Ovary (tissue), 7 donors: ENCODE measurements at regions not wholly inside any gene's neighbourhood (a gene's known extent, or its start where the extent isn't known, plus 50 kb on each side); places are given as distances from the start of the nearest gene placed in this dataset.

Source experiments
- DNase-seq, 5 donors: peaks; one replicate each; pipeline ENCODE4 v3.0.0-alpha.2; 2019 to 2020
- H3K27ac ChIP-seq, 2 donors: fragments of 200-600 bp; one replicate each; pipeline versions ENCODE4 v1.5.1 to v1.8.0; 2019 to 2022
- H3K27me3 ChIP-seq: fragments of 200-600 bp; one replicate; pipeline ENCODE4 v1.8.0; 2022
- H3K36me3 ChIP-seq: fragments of 200-600 bp; sonication (generic); one replicate; pipeline ENCODE4 v1.5.1; 2019
- H3K4me1 ChIP-seq: one replicate; pipeline ENCODE4 v1.8.1; 2013; ENCODE audit warnings: mild to moderate bottlenecking, moderate library complexity; ENCODE audit not compliant: insufficient read depth
- H3K4me3 ChIP-seq: fragments of 200-600 bp; sonication (generic); one replicate; pipeline ENCODE4 v1.5.1; 2017
- H3K9me3 ChIP-seq, 2 donors: fragments of 200-600 bp in 1 of 2; sonication (generic) in 1 of 2; one replicate each; pipeline versions ENCODE4 v1.5.1 to v1.8.1; 2013 to 2019; ENCODE audit warnings: mild to moderate bottlenecking in 1 of 2, moderate library complexity in 1 of 2
- EP300 ChIP-seq: sonication (generic); formaldehyde crosslinking; IDR thresholded peaks from one replicate; pipeline ENCODE4 v1.6.1; 2017; ENCODE audit warnings: antibody characterized with exemption
- POLR2A ChIP-seq: fragments of 450-650 bp; IDR thresholded peaks from one replicate; pipeline ENCODE4 v1.6.1; 2017; ENCODE audit warnings: antibody characterized with exemption, mild to moderate bottlenecking, moderate library complexity
- WGBS, 3 donors: extraction: QIAGEN DNeasy Blood & Tissue Kit in 1 of 3; methylation state at CpG; one replicate each; pipeline versions ENCODE4 v1.1.5 to v1.1.7; 2013 to 2017; 5-methylcytosine and 5-hydroxymethylcytosine counted together
- intact Hi-C, 4 donors: fragments of 100-400 bp; cut with DNase I; formaldehyde crosslinking; loops; one replicate each; pipeline versions ENCODE4 v1.11.0 to v1.15.1; 2022 to 2023
- TF ChIP-seq, protein P1 (sequence below), 3 donors: fragments of 450-650 bp in 2 of 3; fragments of 200-600 bp in 1 of 3; IDR thresholded peaks; one replicate each; pipeline versions ENCODE4 v1.5.1 to v1.8.0; 2016 to 2022; ENCODE audit warnings: antibody characterized with exemption in 3 of 3, mild to moderate bottlenecking in 1 of 3
- donor health status: DM: no; HTN: no; CAD: no; lungs with moderate emphysema.
- donor health status: DM: no; HTN: no; CAD: no.
- donor health status: Bipolar disorder and iron deficiency.
- donor health status: DM: no; HTN: no; CAD: no.
- donor health status: DM: yes; HTN: yes; CAD: no.

GRCh38 chr9:12363439-12363838, 329.7 kb upstream of the TYRP1 start:
- Histone ChIP-seq H3K9me3 (no peaks in the 10 kb centered on the region), H3K4me3 (no peak overlapping the region)

DNA sequence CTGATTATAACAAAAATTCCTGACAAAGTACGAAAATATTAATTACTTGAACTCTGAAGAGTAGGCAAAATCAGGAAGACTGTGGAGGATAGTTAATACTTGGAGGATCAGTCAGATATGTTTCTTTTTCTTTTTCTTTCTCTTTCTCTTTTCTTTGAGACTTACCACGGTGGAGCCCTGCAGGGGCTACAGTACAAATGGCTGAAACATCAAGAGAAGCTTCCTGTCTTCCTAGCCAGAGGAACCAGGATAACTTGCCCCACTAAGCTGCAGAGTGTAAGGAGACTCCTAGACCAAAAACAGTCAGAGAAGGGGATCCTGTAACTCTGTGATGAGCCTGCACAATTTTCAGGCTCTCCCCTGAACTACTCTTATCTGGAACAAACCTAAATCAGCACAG, 324.6 kb upstream of the TYRP1 start:
- no peaks in the 10 kb centered on the region for H3K27me3 ChIP-seq
- 26 to 60% (median 38%) methylated on average over 2 of the region's 2 CpGs for WGBS, 3 donors
- H3K4me3 ChIP-seq: no peak overlapping the region
- H3K9me3 ChIP-seq: no peaks in the 10 kb centered on the region
- no peaks in the 10 kb centered on the region for H3K36me3 ChIP-seq
- TF ChIP-seq EP300 (no peak), POLR2A (no peak)
- TF ChIP-seq, protein P1, sequence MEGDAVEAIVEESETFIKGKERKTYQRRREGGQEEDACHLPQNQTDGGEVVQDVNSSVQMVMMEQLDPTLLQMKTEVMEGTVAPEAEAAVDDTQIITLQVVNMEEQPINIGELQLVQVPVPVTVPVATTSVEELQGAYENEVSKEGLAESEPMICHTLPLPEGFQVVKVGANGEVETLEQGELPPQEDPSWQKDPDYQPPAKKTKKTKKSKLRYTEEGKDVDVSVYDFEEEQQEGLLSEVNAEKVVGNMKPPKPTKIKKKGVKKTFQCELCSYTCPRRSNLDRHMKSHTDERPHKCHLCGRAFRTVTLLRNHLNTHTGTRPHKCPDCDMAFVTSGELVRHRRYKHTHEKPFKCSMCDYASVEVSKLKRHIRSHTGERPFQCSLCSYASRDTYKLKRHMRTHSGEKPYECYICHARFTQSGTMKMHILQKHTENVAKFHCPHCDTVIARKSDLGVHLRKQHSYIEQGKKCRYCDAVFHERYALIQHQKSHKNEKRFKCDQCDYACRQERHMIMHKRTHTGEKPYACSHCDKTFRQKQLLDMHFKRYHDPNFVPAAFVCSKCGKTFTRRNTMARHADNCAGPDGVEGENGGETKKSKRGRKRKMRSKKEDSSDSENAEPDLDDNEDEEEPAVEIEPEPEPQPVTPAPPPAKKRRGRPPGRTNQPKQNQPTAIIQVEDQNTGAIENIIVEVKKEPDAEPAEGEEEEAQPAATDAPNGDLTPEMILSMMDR (IDR thresholded peaks at IDR 0.05): no peak
- H3K4me1 ChIP-seq: no peaks in the 10 kb centered on the region
- no peak overlapping the region for H3K27ac ChIP-seq
- intact Hi-C loops: no loop called here
- DNase-seq: no peak

More at GRCh38 chr9:12363439-12363838, 329.7 kb upstream of the TYRP1 start:
- WGBS, 3 donors: 23 to 50% (median 44%) methylated on average over 2 of the region's 2 CpGs
- H3K4me1 ChIP-seq: no peaks in the 10 kb centered on the region
- TF ChIP-seq, protein P1 (IDR thresholded peaks at IDR 0.05): no peak
- no peak for TF ChIP-seq POLR2A
- no peak for TF ChIP-seq EP300
- no peak overlapping the region for H3K27ac ChIP-seq
- intact Hi-C loops: no loop called here
- no peak for DNase-seq
- H3K36me3 ChIP-seq: no peaks in the 10 kb centered on the region
- no peaks in the 10 kb centered on the region for H3K27me3 ChIP-seq

DNA sequence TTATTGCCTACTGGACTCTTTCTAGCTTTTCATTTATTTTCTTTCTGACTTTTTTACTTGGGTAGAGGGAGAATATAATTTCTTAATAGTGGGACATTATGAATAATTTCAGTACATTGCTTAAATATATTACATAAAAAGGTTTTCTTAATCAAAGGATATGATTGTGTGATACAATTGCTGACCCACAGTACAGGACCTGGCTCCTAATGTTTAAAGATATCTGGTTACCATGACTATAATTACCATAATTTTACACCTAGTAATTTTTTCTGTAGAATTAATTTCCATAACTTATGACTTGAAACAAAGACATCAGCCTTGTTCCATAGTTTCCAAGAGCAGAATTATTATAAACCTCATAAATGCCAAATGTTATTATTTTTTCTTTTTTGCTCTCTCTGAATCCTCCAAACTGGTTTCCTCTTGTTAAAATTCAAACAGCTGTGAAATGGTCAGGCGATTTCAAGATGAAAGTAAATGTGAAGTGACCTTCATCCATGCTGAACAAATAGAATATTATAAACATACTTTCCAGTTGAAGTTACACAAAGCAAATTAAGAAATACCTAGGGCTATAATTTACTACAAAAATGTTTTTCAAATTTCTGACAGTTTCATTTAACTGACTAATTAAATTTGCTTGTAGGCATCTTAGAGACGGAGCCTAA, 301.2 kb upstream of the TYRP1 start:
- 26 to 52% (median 29%) methylated on average over 2 of the region's 2 CpGs for WGBS, 3 donors

DNA sequence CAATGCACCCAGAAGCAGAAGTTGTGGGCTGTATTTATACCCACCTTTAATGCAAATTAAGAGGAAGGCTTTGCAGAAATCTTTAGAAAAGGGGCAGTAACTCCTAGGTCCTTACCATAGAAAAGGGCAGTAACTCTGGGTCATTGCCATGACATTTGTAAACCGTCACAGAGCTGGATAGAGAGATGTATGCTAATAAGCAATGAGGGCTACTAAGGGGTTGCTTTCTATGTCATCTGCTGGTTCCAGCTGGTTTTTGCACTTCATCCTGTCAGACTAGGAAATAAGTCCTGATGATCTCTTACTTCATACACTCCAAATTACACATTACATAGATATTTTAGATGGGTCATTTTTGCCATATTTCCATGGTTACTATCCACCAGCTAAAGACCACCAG, 299.1 kb upstream of the TYRP1 start:
- no peaks in the 10 kb centered on the region for H3K36me3 ChIP-seq
- no peaks in the 10 kb centered on the region for H3K27me3 ChIP-seq
- H3K9me3 ChIP-seq: no peaks in the 10 kb centered on the region
- WGBS, 3 donors: 65 to 91% (median 85%) methylated on average over 1 of the region's 1 CpG
- intact Hi-C loops: no loop called here
- no peak overlapping the region for H3K27ac ChIP-seq
- H3K4me1 ChIP-seq: no peaks in the 10 kb centered on the region
- DNase-seq: no peak
- H3K4me3 ChIP-seq: no peak overlapping the region
- TF ChIP-seq, protein P1 (IDR thresholded peaks at IDR 0.05): no peak
- TF ChIP-seq POLR2A (no peak), EP300 (no peak)

More for the DNA sequence above, 301.2 kb upstream of the TYRP1 start:
- no peak overlapping the region for H3K4me3 ChIP-seq
- H3K9me3 ChIP-seq: no peaks in the 10 kb centered on the region
- no peak overlapping the region for H3K27ac ChIP-seq
- no peaks in the 10 kb centered on the region for H3K27me3 ChIP-seq
- TF ChIP-seq POLR2A (no peak), EP300 (no peak)
- TF ChIP-seq, protein P1 (IDR thresholded peaks at IDR 0.05): no peak
- H3K4me1 ChIP-seq: no peaks in the 10 kb centered on the region
- intact Hi-C loops: no loop called here
- H3K36me3 ChIP-seq: no peaks in the 10 kb centered on the region
- DNase-seq: no peak
